ENCODE measurements at regions not wholly inside any gene's neighbourhood (a gene's known extent, or its start where the extent isn't known, plus 50 kb on each side); places are given as distances from the start of the nearest gene placed in this dataset.

DNA sequence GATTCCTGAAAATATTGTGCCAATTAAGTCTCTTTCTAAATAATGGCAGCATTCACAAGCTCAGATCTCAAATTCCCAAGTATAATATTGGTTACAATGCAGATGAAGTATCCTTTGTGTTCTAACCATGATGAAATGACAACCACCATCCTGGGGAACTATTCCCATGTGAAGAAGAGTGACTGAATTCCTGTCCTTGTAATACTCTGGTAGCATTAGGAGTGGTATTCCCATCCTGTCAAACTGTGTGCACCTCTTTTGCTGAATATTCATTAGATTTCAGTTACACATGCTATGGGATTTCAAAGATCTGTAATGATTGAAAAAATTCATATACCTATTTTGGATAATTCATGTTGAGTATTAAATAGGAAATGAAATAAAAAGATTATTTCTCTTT, 86.1 kb upstream of the SMIM30 start:
- Histone ChIP-seq H3K27ac (ENCODE audit: low read depth in 1 of 2, low read length in 2 of 2) (no peak overlapping the region), H3K9ac (ENCODE audit: insufficient read depth, low read length, poor library complexity, severe bottlenecking) (no peak overlapping the region), H2AFZ (ENCODE audit: insufficient read depth, low read depth, low read length, poor library complexity, severe bottlenecking) (no peak overlapping the region), H3K4me3 (replicated peaks in 1 of 3; ENCODE audit: low read depth in 2 of 3, low read length in 3 of 3) (no peak overlapping the region), H4K20me1 (ENCODE audit: insufficient read depth, low read length) (no peaks in the 10 kb centered on the region), H3K36me3 (replicated peaks in 1 of 2; ENCODE audit: control insufficient read depth in 1 of 2, insufficient read depth in 2 of 2, low read length in 2 of 2) (no peaks in the 10 kb centered on the region), H3K27me3 (ENCODE audit: control insufficient read depth in 2 of 2, insufficient read depth in 2 of 2, low read length in 2 of 2) (no peaks in the 10 kb centered on the region), H3K9me3 (replicated peaks in 1 of 2; ENCODE audit: control insufficient read depth in 1 of 2, insufficient read depth in 1 of 2, low read length in 2 of 2) (no peaks in the 10 kb centered on the region), H3K4me2 (replicated peaks; ENCODE audit: extremely low read depth, low read length, poor library complexity, severe bottlenecking) (no peak overlapping the region), H3K79me2 (ENCODE audit: insufficient read depth, low read length) (no peaks in the 10 kb centered on the region), H3K4me1 (ENCODE audit: control insufficient read depth in 1 of 2, insufficient read depth in 2 of 2, low read length in 2 of 2) (no peaks in the 10 kb centered on the region)
- intact Hi-C loops (cut with micrococcal nuclease) = no loop called here
- H3K4me1 Mint-ChIP-seq = no peaks in the 10 kb centered on the region
- no peaks in the 10 kb centered on the region for H3K9me3 Mint-ChIP-seq
- H3K27ac Mint-ChIP-seq = no peak overlapping the region
- DNase-seq = no peak
- no peak overlapping the region for H3K4me3 Mint-ChIP-seq
- H3K27me3 Mint-ChIP-seq (ENCODE audit: low read depth in 3 of 3) = peaks cover 0 to 3% (median 3%) of the 10 kb centered on the region in 3 donors
- TF ChIP-seq, protein P1, sequence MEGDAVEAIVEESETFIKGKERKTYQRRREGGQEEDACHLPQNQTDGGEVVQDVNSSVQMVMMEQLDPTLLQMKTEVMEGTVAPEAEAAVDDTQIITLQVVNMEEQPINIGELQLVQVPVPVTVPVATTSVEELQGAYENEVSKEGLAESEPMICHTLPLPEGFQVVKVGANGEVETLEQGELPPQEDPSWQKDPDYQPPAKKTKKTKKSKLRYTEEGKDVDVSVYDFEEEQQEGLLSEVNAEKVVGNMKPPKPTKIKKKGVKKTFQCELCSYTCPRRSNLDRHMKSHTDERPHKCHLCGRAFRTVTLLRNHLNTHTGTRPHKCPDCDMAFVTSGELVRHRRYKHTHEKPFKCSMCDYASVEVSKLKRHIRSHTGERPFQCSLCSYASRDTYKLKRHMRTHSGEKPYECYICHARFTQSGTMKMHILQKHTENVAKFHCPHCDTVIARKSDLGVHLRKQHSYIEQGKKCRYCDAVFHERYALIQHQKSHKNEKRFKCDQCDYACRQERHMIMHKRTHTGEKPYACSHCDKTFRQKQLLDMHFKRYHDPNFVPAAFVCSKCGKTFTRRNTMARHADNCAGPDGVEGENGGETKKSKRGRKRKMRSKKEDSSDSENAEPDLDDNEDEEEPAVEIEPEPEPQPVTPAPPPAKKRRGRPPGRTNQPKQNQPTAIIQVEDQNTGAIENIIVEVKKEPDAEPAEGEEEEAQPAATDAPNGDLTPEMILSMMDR (IDR thresholded peaks at IDR 0.05) = no peak
- no peaks in the 10 kb centered on the region for H3K36me3 Mint-ChIP-seq

DNA sequence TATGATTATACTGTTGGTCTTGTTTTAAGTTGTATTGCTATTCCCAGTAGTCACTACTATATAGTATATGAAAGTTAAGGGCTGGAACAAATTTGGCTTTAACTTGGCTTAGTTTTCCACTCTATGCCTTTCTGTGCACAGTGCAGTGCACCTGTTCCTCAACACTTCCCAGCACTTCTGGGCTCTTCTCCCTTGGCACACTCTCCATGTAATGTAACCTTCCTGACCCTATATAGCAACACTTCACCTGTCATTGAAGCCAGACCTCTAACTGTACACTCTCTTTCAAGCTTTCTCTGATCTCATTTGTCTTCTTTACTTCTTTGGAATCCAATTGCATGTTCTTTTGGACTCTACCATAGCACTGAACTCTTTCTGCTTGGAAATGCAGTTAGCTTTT, 83.9 kb upstream of the SMIM30 start:
- Histone ChIP-seq H3K36me3 (replicated peaks in 1 of 2; ENCODE audit: control insufficient read depth in 1 of 2, insufficient read depth in 2 of 2, low read length in 2 of 2) (no peaks in the 10 kb centered on the region), H3K27me3 (ENCODE audit: control insufficient read depth in 2 of 2, insufficient read depth in 2 of 2, low read length in 2 of 2) (no peaks in the 10 kb centered on the region), H3K27ac (ENCODE audit: low read depth in 1 of 2, low read length in 2 of 2) (no peak overlapping the region), H2AFZ (ENCODE audit: insufficient read depth, low read depth, low read length, poor library complexity, severe bottlenecking) (no peak overlapping the region), H3K4me2 (replicated peaks; ENCODE audit: extremely low read depth, low read length, poor library complexity, severe bottlenecking) (no peak overlapping the region), H3K79me2 (ENCODE audit: insufficient read depth, low read length) (no peaks in the 10 kb centered on the region), H3K9ac (ENCODE audit: insufficient read depth, low read length, poor library complexity, severe bottlenecking) (no peak overlapping the region), H3K4me3 (replicated peaks in 1 of 3; ENCODE audit: low read depth in 2 of 3, low read length in 3 of 3) (no peak overlapping the region), H3K9me3 (replicated peaks in 1 of 2; ENCODE audit: control insufficient read depth in 1 of 2, insufficient read depth in 1 of 2, low read length in 2 of 2) (no peaks in the 10 kb centered on the region), H3K4me1 (ENCODE audit: control insufficient read depth in 1 of 2, insufficient read depth in 2 of 2, low read length in 2 of 2) (no peaks in the 10 kb centered on the region), H4K20me1 (ENCODE audit: insufficient read depth, low read length) (no peaks in the 10 kb centered on the region)
- TF ChIP-seq, protein P1 (IDR thresholded peaks at IDR 0.05) = no peak
- Mint-ChIP-seq H3K27ac (no peak overlapping the region), H3K9me3 (no peaks in the 10 kb centered on the region), H3K27me3 (ENCODE audit: low read depth in 3 of 3) (peaks cover 0 to 3% (median 3%) of the 10 kb centered on the region in 3 donors), H3K4me1 (no peaks in the 10 kb centered on the region), H3K36me3 (no peaks in the 10 kb centered on the region), H3K4me3 (no peak overlapping the region)
- DNase-seq = no peak
- intact Hi-C loops (cut with micrococcal nuclease) = no loop called here

Measured in CD14-positive monocyte (primary cell).